T-helper 2 cell (primary cell): ENCODE measurements at regions not wholly inside any gene's neighbourhood (a gene's known extent, or its start where the extent isn't known, plus 50 kb on each side); places are given as distances from the start of the nearest gene placed in this dataset.
"Not testable (repeated sequence)": the region's sequence is repeated elsewhere in the genome, so short reads cannot be mapped to it uniquely, and the experiment has no call there.

ENCODE experiments used
- DNase-seq, 5 experiments: peaks; one replicate each; pipeline versions ENCODE4 v3.0.0 to v3.0.0-alpha.2; 2012 to 2022

DNA sequence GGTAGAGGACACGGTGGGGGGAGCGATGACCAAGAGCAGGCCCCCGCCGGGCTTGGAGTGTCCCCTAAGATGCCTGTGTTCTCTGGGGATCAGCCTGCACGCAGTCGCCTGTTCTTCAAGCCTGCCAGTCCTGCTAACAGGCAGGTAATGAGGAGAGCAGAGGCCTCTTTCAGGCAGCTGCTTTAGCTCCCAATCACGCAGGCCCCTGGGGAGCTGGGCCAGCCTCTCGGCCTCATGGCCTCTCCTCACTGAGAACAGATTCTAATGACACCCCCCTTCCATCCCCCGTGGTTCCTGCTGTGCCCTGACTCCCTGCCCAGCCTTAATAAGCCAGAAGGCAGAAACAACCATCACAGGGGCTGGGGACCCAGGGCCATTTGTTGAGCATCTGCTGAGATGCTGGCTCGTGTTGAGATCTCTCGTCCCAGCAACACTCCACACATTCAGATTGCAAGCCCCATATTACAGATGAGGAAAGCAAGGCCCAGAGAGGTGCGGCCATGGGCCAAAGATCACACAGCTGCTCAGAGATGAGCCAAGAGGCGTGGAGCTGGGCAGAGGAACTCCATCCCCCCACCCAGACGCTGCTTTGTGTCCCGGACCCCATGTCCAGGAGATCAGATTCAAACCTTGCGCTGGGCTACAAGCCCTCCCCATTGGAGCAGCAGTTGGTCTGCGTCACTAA, 71.6 kb upstream of the CASZ1 start:
- DNase-seq: no peak

DNA sequence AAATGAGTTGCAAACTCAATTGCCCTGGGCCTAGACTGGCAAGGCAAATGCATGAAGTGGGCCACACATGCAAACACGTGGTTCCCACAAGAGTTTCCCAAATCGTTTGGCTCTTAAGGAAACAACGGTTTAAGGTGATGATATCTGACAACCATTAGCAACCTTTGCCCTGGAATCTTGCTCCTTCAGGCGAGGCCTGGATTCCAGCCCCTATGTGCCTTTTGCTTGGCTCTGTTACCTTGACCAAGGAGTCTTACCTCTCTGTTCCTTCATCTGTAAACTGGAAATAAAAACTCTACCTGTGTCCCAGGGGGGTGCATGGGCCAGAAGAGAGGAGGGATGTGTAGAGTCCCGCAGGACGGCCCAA, 72.1 kb upstream of the CASZ1 start:
- DNase-seq: no peak

- DNase-seq: no peak
Observed at GRCh38 chr1:10869933-10870332, 73.5 kb upstream of the CASZ1 start.

DNA sequence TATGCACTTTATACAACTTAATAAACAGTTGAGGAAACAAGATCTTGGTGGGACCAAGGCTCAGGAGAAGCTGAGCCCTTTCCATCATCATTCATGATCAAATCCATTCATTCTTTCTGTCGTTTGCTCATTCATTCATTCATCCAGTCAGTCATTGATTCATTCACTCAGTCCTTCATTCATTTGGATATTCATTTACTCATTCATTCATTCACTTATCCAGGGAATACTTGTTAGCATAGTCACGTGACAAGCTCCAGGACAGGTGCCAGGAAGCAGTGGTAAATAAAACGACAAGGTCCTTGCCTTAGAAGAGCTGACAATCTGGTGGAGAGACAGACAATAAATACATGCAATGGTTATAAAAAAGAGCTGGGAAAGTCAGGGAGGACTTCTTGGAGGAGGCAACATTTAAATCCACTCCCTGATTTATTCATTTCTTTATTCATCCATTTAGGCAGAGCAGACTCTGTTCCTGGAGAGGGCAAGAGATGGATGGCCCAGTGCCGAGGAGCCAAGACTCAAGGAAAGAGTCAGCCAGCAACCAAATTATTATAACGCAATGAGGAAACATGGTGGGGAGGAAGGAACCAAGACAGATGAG, 74.1 kb upstream of the CASZ1 start:
- no peak for DNase-seq

DNA sequence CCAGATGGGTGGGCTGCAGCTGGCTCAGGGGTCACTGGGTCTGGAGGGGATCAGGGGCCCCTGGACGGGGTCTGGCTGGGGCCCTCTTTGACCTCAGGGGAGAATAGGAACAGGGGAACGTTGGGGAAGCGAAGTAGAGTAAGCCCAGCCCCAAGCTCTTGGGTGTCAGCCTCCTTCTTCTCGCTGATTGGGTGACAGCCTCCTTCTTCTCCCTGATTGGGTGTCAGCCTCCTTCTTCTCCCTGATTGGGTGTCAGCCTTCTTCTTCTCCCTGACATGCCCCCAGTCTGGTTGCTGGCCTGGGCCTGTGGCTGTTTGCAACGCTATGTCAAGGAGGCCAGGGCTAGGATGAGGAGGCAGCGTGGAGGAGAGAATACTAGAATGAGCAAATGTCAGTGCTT, 76.7 kb upstream of the CASZ1 start:
- DNase-seq: no peak

- no peak for DNase-seq
Observed at GRCh38 chr1:10874351-10874750, 77.9 kb upstream of the CASZ1 start.

- no peak for DNase-seq
Observed at GRCh38 chr1:10877894-10878293, 81.4 kb upstream of the CASZ1 start.

- no peak for DNase-seq
Observed at GRCh38 chr1:10878469-10878868, 82.0 kb upstream of the CASZ1 start.

DNA sequence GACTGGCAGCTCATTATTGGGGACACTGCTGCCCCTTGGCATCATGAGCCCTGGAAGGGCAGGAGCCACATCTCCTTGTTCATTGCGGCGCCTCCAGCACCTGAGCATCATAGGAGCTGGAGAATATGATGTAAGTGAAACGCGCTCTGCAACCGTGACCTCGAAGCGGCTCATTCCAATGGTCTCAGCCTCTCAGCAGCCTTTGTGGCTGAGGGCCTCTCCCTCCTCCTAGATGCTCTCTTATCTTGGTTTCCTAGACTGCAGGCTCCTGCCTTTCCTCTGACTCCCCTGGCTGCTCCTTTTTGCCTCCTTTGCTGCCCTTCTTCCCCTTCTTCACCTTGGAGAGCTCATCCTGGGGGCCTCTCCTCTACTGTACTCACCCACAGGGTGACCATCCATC, 83.6 kb upstream of the CASZ1 start:
- no peak for DNase-seq

GRCh38 chr1:10881046-10881445, 84.6 kb upstream of the CASZ1 start:
- no peak for DNase-seq

DNA sequence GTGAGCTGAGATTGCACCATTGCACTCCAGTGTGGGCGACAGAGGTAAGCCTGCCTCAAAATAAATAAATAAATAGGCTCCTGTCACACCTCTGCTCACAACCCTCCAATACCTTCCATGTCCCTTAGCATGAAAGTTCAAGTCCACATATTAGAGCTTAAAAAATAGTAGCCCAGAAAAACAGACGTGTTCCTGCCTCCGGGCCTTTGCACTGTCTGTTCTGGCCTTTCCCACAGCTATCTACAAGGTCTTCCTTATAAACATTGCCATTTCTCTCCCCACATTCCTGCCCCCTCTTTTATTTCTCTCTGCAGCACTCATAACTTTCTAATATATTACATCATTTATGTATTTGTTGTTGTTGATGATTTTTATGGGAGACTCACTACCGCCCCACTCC, 85.6 kb upstream of the CASZ1 start:
- no peak for DNase-seq

DNA sequence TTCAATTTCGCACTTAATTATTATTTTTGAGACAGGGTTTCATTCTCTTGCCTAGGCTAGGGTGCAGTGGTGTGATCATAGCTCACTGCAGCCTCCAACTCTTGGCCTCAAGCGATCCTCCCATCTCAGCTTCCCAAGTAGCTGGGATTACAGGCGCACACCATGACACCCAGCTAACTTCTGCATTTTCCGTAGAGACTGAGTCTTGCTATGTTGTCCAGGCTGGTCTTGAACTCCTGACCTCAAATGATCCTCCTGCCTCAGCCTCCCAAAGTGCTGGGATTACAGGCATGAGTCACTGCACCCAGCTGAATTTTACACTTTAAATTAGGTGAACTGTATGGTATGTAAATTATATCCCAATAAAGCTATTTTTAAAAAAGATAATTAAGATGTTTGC, 90.6 kb upstream of the CASZ1 start:
- not testable (repeated sequence) for DNase-seq

DNA sequence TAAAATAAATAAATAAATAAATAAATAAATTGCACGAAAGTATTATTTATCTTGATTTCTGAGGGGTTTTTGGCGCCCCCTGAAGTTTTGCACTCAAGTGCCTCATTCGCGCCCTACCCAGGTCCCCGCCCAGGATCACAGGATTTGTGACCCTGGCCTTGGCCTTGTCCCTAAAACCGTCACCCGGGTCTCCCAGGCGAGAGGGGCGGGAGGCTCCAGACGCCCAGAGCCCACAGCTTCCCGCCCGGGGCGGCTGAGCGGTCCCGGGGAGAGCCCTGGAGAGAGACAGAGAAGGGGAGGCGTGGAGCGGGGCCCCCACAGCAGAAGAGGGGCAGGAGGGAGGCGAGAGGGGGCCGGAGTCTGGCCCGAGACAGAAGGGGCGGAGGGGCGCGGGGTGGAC, 91.8 kb upstream of the CASZ1 start:
- no peak for DNase-seq

DNA sequence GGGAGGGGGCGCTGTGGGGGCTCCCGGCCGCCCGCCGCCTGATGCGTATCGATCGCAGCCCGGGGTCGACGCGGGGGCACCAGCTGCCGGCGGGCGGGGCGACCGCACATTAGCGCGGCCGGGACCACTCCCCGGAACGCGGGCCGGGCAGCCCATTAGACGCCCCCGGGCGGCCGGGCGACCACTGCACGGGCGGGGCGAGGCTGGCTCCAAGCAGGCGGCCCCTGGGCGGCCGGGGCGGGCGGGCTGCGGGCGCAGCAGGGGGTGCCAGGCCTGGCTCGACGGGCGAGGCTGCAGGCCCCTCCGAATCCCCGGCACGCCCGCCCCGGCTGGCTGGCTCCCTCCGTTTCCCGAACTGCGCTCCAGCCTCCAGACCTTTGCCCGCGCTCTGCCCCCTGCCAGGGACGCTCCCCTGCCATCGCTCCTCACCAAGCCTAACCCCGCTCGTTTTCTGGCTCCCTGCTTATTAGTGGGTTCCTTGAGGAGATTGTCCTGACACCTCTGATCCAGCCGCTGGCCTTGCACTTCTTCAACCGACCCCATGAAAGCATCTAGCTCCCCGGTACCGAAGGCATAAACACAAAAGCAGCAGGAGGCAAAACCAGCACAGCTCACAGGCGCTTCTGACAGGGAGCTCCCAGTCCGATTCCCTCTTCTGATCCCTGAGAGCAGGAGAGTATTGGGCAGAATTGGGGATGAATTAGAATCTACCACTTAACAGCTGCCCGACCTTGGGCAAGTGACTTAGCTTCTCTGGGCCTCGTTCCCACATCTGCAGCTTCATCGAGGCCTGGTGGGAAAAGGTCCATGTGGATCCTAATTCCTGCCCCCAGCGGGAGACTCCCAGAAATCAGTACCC, 92.6 kb upstream of the CASZ1 start:
- no peak for DNase-seq

- DNase-seq: no peak
Observed at GRCh38 chr1:10889650-10890353, 93.4 kb upstream of the CASZ1 start.

GRCh38 chr1:10890491-10891071, 94.1 kb upstream of the CASZ1 start:
- DNase-seq: no peak

- DNase-seq: no peak
Observed at GRCh38 chr1:10891091-10891490, 94.6 kb upstream of the CASZ1 start.

DNA sequence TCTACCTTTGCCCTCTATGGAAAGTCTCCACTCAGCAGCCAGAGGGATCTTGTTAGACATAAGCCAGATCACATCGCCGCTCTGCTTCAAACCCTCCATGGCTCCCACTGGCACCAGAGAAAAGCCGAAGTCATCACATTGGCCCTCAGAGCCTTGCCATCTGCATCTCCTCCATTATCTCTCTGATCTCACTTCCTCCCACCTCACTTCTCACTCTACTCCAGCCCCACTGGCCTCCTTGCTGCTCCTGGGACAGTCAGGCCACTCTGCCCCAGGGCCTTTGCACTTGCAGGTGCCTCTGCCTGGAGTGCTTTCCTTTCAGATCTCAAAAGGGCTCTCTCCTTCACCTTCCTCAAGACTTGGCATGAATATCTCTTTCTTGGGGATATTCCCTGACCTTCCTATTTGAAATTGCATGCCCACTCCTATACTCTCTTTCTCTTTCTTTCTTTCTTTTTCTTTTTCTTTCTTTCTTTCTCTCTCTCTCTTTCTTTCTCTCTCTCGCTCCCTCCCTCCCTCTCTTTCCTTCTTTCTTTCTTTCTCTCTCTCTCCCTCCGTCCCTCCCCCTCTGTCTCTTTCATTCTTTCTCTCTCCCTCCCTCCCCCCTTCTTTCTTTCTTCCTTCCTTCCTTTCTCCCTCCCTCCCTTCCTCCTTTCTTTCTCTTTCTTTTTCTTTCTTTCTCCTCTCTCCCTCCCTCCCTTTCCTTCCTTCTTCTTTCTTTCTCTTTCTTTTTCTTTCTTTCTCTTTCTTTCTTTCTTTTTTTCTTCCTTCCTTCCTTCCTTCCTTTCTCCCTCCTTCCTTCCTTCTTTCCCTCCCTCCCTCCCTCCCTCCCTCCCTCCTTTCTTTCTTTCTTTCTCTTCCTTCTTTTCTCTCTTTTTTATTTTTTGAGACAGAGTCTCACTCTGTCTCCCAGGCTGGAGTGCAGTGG, 96.0 kb upstream of the CASZ1 start:
- no peak for DNase-seq

- no peak for DNase-seq
Observed at GRCh38 chr1:10895621-10896020, 99.2 kb upstream of the CASZ1 start.

GRCh38 chr1:10896673-10897072, 100.2 kb upstream of the CASZ1 start:
- no peak for DNase-seq

DNA sequence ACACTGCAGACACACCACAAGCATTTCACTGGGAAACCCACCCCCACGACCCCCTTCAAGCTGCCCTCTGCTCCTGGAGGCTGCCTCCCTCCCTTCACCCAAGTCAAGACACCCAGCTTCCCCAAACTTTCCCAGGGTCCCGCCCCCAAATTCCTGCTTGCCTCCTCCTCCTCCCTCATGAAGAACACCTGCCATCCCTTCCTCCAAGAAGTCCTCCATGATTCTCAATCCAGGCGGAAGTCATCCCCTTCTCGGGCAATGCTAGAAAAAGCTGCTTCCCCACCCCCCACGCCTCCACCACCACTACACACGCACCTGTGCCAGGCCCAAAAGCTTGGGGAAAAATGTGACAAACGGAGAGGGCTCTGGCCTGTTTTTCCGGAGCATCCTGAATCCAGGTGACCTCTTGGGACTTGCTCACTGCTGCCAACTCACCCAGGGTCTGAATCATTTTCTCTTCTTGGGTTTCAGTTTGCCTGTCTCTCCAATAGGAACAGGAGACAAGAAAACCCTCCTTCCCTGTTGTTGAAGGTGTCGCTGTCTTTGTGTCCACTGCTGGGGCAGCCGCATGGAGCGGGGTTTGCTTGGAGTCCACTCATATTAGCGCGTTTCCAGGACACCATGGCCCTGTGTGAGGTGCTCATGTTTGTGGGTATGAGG, 101.0 kb upstream of the CASZ1 start:
- no peak for DNase-seq
